ENCODE measurements at regions not wholly inside any gene's neighbourhood (a gene's known extent, or its start where the extent isn't known, plus 50 kb on each side); places are given as distances from the start of the nearest gene placed in this dataset.

DNA sequence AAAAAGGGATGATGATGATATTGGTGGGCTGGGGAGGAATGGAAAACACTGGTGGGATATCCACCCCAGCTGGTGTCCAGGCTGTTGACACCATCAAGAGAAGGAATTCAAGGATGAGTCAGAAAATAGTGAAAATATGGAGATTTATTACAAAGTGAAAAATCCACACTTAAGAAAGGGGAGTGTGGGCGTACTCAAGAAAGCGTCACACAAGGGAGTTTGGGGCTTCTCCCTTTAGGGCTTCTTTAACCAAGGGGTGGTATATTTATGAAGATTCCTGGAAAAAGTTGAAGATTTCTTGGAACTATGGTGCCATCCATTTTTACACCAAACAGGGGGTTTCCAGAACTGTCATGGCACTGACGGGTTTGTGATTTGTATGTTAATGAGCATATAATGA, 63.1 kb upstream of the ARID2 start:
- TF ChIP-seq ZNF597 (CRISPR knock-in tag; IDR thresholded peaks at IDR 0.05), result no peak
- no peak for TF ChIP-seq RFX5 (IDR thresholded peaks at IDR 0.05; ENCODE audit: low read depth, low read length)
- TF ChIP-seq DNMT1 (CRISPR knock-in tag; IDR thresholded peaks at IDR 0.05), result no peak
- TF ChIP-seq ZNF136 (CRISPR knock-in tag; IDR thresholded peaks at IDR 0.05; ENCODE audit: low read depth), result no peak
- TF ChIP-seq, protein P1, sequence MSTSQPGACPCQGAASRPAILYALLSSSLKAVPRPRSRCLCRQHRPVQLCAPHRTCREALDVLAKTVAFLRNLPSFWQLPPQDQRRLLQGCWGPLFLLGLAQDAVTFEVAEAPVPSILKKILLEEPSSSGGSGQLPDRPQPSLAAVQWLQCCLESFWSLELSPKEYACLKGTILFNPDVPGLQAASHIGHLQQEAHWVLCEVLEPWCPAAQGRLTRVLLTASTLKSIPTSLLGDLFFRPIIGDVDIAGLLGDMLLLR (CRISPR knock-in tag; IDR thresholded peaks at IDR 0.05), result no peak
- no peak for TF ChIP-seq YEATS4 (CRISPR knock-in tag; IDR thresholded peaks at IDR 0.05; ENCODE audit: borderline replicate concordance)
- no peak for TF ChIP-seq POGZ (CRISPR knock-in tag; IDR thresholded peaks at IDR 0.05)
- no peak for TF ChIP-seq JARID2 (CRISPR knock-in tag; IDR thresholded peaks at IDR 0.05; ENCODE audit: insufficient replicate concordance)
- no peak for TF ChIP-seq FOXK2 (IDR thresholded peaks at IDR 0.05)
- TF ChIP-seq, protein P2, sequence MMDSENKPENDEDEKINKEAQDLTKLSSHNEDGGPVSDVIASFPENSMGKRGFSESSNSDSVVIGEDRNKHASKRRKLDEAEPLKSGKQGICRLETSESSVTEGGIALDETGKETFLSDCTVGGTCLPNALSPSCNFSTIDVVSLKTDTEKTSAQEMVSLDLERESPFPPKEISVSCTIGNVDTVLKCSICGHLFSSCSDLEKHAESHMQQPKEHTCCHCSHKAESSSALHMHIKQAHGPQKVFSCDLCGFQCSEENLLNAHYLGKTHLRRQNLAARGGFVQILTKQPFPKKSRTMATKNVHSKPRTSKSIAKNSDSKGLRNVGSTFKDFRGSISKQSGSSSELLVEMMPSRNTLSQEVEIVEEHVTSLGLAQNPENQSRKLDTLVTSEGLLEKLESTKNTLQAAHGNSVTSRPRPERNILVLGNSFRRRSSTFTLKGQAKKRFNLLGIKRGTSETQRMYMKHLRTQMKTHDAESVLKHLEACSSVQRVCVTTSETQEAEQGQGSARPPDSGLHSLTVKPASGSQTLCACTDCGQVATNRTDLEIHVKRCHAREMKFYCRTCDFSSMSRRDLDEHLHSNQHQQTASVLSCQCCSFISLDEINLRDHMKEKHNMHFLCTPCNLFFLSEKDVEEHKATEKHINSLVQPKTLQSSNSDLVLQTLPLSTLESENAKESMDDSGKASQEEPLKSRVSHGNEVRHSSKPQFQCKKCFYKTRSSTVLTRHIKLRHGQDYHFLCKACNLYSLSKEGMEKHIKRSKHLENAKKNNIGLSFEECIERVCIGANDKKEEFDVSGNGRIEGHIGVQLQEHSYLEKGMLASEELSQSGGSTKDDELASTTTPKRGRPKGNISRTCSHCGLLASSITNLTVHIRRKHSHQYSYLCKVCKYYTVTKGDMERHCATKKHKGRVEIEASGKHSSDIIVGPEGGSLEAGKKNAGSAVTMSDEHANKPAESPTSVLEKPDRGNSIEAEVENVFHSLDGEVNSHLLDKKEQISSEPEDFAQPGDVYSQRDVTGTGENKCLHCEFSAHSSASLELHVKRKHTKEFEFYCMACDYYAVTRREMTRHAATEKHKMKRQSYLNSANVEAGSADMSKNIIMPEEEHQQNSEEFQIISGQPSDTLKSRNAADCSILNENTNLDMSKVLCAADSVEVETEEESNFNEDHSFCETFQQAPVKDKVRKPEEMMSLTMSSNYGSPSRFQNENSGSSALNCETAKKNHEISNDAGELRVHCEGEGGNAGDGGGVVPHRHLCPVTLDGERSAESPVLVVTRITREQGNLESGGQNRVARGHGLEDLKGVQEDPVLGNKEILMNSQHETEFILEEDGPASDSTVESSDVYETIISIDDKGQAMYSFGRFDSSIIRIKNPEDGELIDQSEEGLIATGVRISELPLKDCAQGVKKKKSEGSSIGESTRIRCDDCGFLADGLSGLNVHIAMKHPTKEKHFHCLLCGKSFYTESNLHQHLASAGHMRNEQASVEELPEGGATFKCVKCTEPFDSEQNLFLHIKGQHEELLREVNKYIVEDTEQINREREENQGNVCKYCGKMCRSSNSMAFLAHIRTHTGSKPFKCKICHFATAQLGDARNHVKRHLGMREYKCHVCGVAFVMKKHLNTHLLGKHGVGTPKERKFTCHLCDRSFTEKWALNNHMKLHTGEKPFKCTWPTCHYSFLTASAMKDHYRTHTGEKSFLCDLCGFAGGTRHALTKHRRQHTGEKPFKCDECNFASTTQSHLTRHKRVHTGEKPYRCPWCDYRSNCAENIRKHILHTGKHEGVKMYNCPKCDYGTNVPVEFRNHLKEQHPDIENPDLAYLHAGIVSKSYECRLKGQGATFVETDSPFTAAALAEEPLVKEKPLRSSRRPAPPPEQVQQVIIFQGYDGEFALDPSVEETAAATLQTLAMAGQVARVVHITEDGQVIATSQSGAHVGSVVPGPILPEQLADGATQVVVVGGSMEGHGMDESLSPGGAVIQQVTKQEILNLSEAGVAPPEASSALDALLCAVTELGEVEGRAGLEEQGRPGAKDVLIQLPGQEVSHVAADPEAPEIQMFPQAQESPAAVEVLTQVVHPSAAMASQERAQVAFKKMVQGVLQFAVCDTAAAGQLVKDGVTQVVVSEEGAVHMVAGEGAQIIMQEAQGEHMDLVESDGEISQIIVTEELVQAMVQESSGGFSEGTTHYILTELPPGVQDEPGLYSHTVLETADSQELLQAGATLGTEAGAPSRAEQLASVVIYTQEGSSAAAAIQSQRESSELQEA (CRISPR knock-in tag; IDR thresholded peaks at IDR 0.05; ENCODE audit: not compliant biosample characterization), result no peak
- TF ChIP-seq, protein P3, sequence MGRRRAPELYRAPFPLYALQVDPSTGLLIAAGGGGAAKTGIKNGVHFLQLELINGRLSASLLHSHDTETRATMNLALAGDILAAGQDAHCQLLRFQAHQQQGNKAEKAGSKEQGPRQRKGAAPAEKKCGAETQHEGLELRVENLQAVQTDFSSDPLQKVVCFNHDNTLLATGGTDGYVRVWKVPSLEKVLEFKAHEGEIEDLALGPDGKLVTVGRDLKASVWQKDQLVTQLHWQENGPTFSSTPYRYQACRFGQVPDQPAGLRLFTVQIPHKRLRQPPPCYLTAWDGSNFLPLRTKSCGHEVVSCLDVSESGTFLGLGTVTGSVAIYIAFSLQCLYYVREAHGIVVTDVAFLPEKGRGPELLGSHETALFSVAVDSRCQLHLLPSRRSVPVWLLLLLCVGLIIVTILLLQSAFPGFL (CRISPR knock-in tag; IDR thresholded peaks at IDR 0.05), result no peak
- no peak for TF ChIP-seq ZNF83 (CRISPR knock-in tag; IDR thresholded peaks at IDR 0.05; ENCODE audit: borderline replicate concordance)
- TF ChIP-seq ZNF451 (CRISPR knock-in tag; IDR thresholded peaks at IDR 0.05), result no peak
- CTCF ChIA-PET (ENCODE audit: low intra/inter-chr PET ratio, low total read pairs), result no interaction called here

More for the DNA sequence above, 63.1 kb upstream of the ARID2 start:
- Histone ChIP-seq H3K4me2 (ENCODE audit: low read depth, low read length) (no peak overlapping the region), H3K79me2 (ENCODE audit: insufficient read depth, low read length) (no peaks in the 10 kb centered on the region), H3K9ac (ENCODE audit: insufficient read depth, low read depth, low read length) (no peak overlapping the region), H2AFZ (ENCODE audit: low read length) (no peak overlapping the region), H4K20me1 (ENCODE audit: insufficient read depth, low read length) (no peaks in the 10 kb centered on the region), H3K27ac (ENCODE audit: extremely low read length, insufficient read depth, low read length) (no peak overlapping the region), H3K4me1 (ENCODE audit: insufficient read depth, low read length) (no peaks in the 10 kb centered on the region), H3K9me3 (ENCODE audit: low read length) (no peaks in the 10 kb centered on the region), H3K36me3 (replicated peaks in 1 of 2; ENCODE audit: control insufficient read depth in 1 of 2, insufficient read depth in 2 of 2, low read length in 2 of 2) (no peaks in the 10 kb centered on the region), H3K27me3 (ENCODE audit: control insufficient read depth in 1 of 2, insufficient read depth in 2 of 2, low read length in 2 of 2) (no peaks in the 10 kb centered on the region), H3K4me3 (replicated peaks in 1 of 3; ENCODE audit: insufficient read depth in 1 of 3, low read depth in 2 of 3, low read length in 3 of 3) (no peak overlapping the region)
- POLR2A ChIA-PET, result no interaction called here
- no peak for ATAC-seq
- BruUV-seq (replicated peaks), result no TSS peak
- 37% methylated on average over 3 of the region's 3 CpGs for WGBS (ENCODE audit: low lambda C conversion rate)
- intact Hi-C loops (cut with micrococcal nuclease; ENCODE audit: unreplicated experiment), result no loop called here
- no peak for DNase-seq (ENCODE audit: low spot score)
- FAIRE-seq, result no peak
- in situ Hi-C loops (cut with HindIII; ENCODE audit: extremely low pct_ligation_motif_present, low pct_unique_long_range_greater_than_20kb), result no loop called here
